GM23338 (cell line): ENCODE measurements at regions not wholly inside any gene's neighbourhood (a gene's known extent, or its start where the extent isn't known, plus 50 kb on each side); places are given as distances from the start of the nearest gene placed in this dataset.

Experiments
- ATAC-seq: fragments of 200-7000 bp; cut with Tn5 transposase; 3 replicates; pipeline ENCODE4 v1.9.1; 2020
- DNase-seq: peaks from one replicate; pipeline ENCODE4 v3.0.0-alpha.2; 2015; ENCODE audit warnings: low spot score
- H2AFZ ChIP-seq: fragments of 200-600 bp; sonication (generic); 2 replicates; pipeline ENCODE4 v1.8.0; 2016; ENCODE audit warnings: antibody characterized with exemption, mild to moderate bottlenecking, moderate library complexity
- H3F3A ChIP-seq: fragments of 200-600 bp; sonication (generic); replicated peaks from 2 replicates; pipeline ENCODE4 v1.8.0; 2017; ENCODE audit warnings: antibody characterized with exemption, mixed run types, low read depth
- H3K27ac ChIP-seq: fragments of 200-600 bp; sonication (generic); 2 replicates; pipeline ENCODE4 v1.6.1; 2016; ENCODE audit warnings: low read depth
- H3K27me3 ChIP-seq: fragments of 200-600 bp; sonication (generic); 2 replicates; pipeline ENCODE4 v1.8.0; 2016; ENCODE audit warnings: mild to moderate bottlenecking, mixed run types, moderate library complexity; ENCODE audit not compliant: insufficient read depth
- H3K36me3 ChIP-seq: fragments of 200-600 bp; sonication (generic); 2 replicates; pipeline ENCODE4 v1.8.0; 2016; ENCODE audit warnings: mild to moderate bottlenecking; ENCODE audit not compliant: insufficient read depth
- H3K4me1 ChIP-seq: fragments of 200-600 bp; sonication (generic); 2 replicates; pipeline ENCODE4 v1.8.0; 2016; ENCODE audit warnings: mild to moderate bottlenecking, moderate library complexity; ENCODE audit not compliant: insufficient read depth
- H3K4me2 ChIP-seq: fragments of 200-600 bp; sonication (generic); 2 replicates; pipeline ENCODE4 v1.7.1; 2017; ENCODE audit warnings: mixed run types
- H3K4me3 ChIP-seq: fragments of 200-600 bp; sonication (generic); 2 replicates; pipeline ENCODE4 v1.6.1; 2016; ENCODE audit warnings: mixed run types
- H3K79me2 ChIP-seq: fragments of 200-600 bp; sonication (generic); replicated peaks from 2 replicates; pipeline ENCODE4 v1.8.0; 2017; ENCODE audit warnings: mild to moderate bottlenecking; ENCODE audit not compliant: insufficient read depth
- H3K9me2 ChIP-seq: fragments of 200-600 bp; sonication (generic); 2 replicates; pipeline ENCODE4 v1.8.0; 2017; ENCODE audit not compliant: insufficient read depth
- H4K20me1 ChIP-seq: fragments of 200-600 bp; sonication (generic); replicated peaks from 2 replicates; pipeline ENCODE4 v1.8.0; 2017; ENCODE audit warnings: mild to moderate bottlenecking; ENCODE audit not compliant: insufficient read depth
- H3K27ac Mint-ChIP-seq: 2 replicates; pipeline ENCODE4 v1.8.0; 2020; ENCODE audit warnings: inconsistent platforms, mild to moderate bottlenecking, moderate library complexity, mixed read lengths
- H3K27me3 Mint-ChIP-seq: 3 replicates; pipeline ENCODE4 v1.8.0; 2022; ENCODE audit warnings: low read depth, mild to moderate bottlenecking, moderate library complexity, mixed read lengths, inconsistent platforms; ENCODE audit not compliant: insufficient read depth, poor library complexity
- H3K36me3 Mint-ChIP-seq: 3 replicates; pipeline ENCODE4 v1.8.0; 2021; ENCODE audit warnings: low read depth, mild to moderate bottlenecking, inconsistent platforms, moderate library complexity, mixed read lengths
- H3K4me1 Mint-ChIP-seq: 3 replicates; pipeline ENCODE4 v1.8.0; 2020; ENCODE audit warnings: mild to moderate bottlenecking, inconsistent platforms, mixed read lengths
- H3K4me3 Mint-ChIP-seq: 3 replicates; pipeline ENCODE4 v1.8.0; 2021; ENCODE audit warnings: moderate library complexity, mild to moderate bottlenecking, inconsistent platforms, mixed read lengths
- H3K9me3 Mint-ChIP-seq: 3 replicates; pipeline ENCODE4 v1.8.0; 2020; ENCODE audit warnings: moderate library complexity, mild to moderate bottlenecking, inconsistent platforms, mixed read lengths
- CREB1 ChIP-seq: fragments of 250-450 bp; sonication (Bioruptor Pico); IDR thresholded peaks from 2 replicates; pipeline ENCODE4 v1.5.0; 2020; ENCODE audit warnings: low read depth, mild to moderate bottlenecking, moderate library complexity
- EZH2phosphoT487 ChIP-seq: fragments of 200-600 bp; sonication (generic); IDR thresholded peaks from one replicate; pipeline ENCODE4 v1.8.1; 2018; ENCODE audit warnings: antibody characterized with exemption; ENCODE audit not compliant: unreplicated experiment
- JUNB ChIP-seq: IDR thresholded peaks from one replicate; pipeline ENCODE4 v1.6.1; 2016; ENCODE audit warnings: antibody characterized with exemption; ENCODE audit not compliant: unreplicated experiment
- NANOG ChIP-seq: IDR thresholded peaks from 2 replicates; pipeline ENCODE4 v1.6.1; 2016; ENCODE audit warnings: antibody characterized with exemption, borderline replicate concordance
- POLR2AphosphoS5 ChIP-seq: IDR thresholded peaks from 2 replicates; pipeline ENCODE4 v1.6.1; 2016; ENCODE audit warnings: antibody characterized with exemption, low read depth
- STAT1 ChIP-seq: IDR thresholded peaks from one replicate; pipeline ENCODE4 v1.6.1; 2016; ENCODE audit warnings: antibody characterized with exemption; ENCODE audit not compliant: unreplicated experiment
- ZNF114 ChIP-seq: fragments of 250-450 bp; sonication (Bioruptor Pico); IDR thresholded peaks from 2 replicates; pipeline ENCODE4 v1.5.0; 2020; ENCODE audit warnings: mild to moderate bottlenecking, moderate library complexity
- ZNF331 ChIP-seq: fragments of 250-450 bp; sonication (Bioruptor Pico); IDR thresholded peaks from 2 replicates; pipeline ENCODE4 v1.5.0; 2020; ENCODE audit warnings: low read depth, mild to moderate bottlenecking, moderate library complexity
- TF ChIP-seq, protein P1 (sequence below): IDR thresholded peaks from one replicate; pipeline ENCODE4 v1.6.1; 2018; ENCODE audit warnings: antibody characterized with exemption; ENCODE audit not compliant: unreplicated experiment
- TF ChIP-seq, protein P2 (sequence below), 2 experiments: fragments of 200-600 bp in 1 of 2; sonication (generic) in 1 of 2; conservative IDR thresholded peaks; 2 replicates each; pipeline versions ENCODE4 v1.5.1 to v1.6.1; 2016 to 2017; ENCODE audit warnings: antibody characterized with exemption in 2 of 2, low read depth in 2 of 2, mild to moderate bottlenecking in 2 of 2, moderate library complexity in 1 of 2
- TF ChIP-seq, protein P3 (sequence below): fragments of 250-450 bp; sonication (Bioruptor Pico); IDR thresholded peaks from 2 replicates; pipeline ENCODE4 v1.5.0; 2020; ENCODE audit warnings: mild to moderate bottlenecking, moderate library complexity
- TF ChIP-seq, protein P4 (sequence below): IDR thresholded peaks from 2 replicates; pipeline ENCODE4 v1.6.1; 2016; ENCODE audit warnings: antibody characterized with exemption

DNA sequence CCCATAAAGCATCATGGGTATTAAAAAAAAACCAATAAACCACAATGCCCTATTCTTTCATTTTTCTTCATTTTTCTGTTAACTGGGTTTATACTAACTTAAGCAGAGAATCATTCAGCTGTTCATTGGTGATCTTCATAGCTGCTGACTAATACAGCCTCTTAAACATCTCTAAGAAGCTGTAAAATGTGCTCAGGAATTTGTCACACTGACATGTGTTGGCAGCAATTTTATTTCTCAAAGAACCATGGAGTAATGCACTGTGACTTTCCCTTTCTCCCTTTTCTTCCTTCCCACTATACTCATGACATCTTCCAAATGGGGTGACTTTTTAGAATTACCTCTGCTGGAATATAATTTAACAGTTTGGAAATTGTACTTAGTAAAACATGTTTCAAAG is 315.4 kb downstream of the ANTXR2 start:
- Mint-ChIP-seq H3K27me3 (peaks cover 7% of the 10 kb centered on the region), H3K27ac (no peak overlapping the region), H3K4me3 (no peak overlapping the region), H3K36me3 (no peaks in the 10 kb centered on the region), H3K9me3 (no peaks in the 10 kb centered on the region; the same call in 2 of the 3 replicates), H3K4me1 (no peaks in the 10 kb centered on the region)
- Histone ChIP-seq H3K4me2 (no peak overlapping the region), H3K27me3 (no peaks in the 10 kb centered on the region), H3K4me3 (no peak overlapping the region), H3K27ac (no peak overlapping the region), H3F3A (no peaks in the 10 kb centered on the region), H3K36me3 (peaks cover 4% of the 10 kb centered on the region; the same call in 1 of the 2 replicates), H3K79me2 (no peaks in the 10 kb centered on the region), H3K4me1 (no peaks in the 10 kb centered on the region), H3K9me2 (0 out of 2 replicates have a peak, but pooled peaks cover under 1% of the 10 kb centered on the region), H2AFZ (no peak overlapping the region), H4K20me1 (no peaks in the 10 kb centered on the region)
- no peak for DNase-seq
- TF ChIP-seq STAT1 (no peak), NANOG (no peak), ZNF114 (CRISPR knock-in tag) (no peak), CREB1 (CRISPR knock-in tag) (no peak), EZH2phosphoT487 (no peak), ZNF331 (CRISPR knock-in tag) (no peak), POLR2AphosphoS5 (no peak), JUNB (no peak)
- TF ChIP-seq, protein P1, sequence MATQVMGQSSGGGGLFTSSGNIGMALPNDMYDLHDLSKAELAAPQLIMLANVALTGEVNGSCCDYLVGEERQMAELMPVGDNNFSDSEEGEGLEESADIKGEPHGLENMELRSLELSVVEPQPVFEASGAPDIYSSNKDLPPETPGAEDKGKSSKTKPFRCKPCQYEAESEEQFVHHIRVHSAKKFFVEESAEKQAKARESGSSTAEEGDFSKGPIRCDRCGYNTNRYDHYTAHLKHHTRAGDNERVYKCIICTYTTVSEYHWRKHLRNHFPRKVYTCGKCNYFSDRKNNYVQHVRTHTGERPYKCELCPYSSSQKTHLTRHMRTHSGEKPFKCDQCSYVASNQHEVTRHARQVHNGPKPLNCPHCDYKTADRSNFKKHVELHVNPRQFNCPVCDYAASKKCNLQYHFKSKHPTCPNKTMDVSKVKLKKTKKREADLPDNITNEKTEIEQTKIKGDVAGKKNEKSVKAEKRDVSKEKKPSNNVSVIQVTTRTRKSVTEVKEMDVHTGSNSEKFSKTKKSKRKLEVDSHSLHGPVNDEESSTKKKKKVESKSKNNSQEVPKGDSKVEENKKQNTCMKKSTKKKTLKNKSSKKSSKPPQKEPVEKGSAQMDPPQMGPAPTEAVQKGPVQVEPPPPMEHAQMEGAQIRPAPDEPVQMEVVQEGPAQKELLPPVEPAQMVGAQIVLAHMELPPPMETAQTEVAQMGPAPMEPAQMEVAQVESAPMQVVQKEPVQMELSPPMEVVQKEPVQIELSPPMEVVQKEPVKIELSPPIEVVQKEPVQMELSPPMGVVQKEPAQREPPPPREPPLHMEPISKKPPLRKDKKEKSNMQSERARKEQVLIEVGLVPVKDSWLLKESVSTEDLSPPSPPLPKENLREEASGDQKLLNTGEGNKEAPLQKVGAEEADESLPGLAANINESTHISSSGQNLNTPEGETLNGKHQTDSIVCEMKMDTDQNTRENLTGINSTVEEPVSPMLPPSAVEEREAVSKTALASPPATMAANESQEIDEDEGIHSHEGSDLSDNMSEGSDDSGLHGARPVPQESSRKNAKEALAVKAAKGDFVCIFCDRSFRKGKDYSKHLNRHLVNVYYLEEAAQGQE = no peak
- TF ChIP-seq, protein P2, sequence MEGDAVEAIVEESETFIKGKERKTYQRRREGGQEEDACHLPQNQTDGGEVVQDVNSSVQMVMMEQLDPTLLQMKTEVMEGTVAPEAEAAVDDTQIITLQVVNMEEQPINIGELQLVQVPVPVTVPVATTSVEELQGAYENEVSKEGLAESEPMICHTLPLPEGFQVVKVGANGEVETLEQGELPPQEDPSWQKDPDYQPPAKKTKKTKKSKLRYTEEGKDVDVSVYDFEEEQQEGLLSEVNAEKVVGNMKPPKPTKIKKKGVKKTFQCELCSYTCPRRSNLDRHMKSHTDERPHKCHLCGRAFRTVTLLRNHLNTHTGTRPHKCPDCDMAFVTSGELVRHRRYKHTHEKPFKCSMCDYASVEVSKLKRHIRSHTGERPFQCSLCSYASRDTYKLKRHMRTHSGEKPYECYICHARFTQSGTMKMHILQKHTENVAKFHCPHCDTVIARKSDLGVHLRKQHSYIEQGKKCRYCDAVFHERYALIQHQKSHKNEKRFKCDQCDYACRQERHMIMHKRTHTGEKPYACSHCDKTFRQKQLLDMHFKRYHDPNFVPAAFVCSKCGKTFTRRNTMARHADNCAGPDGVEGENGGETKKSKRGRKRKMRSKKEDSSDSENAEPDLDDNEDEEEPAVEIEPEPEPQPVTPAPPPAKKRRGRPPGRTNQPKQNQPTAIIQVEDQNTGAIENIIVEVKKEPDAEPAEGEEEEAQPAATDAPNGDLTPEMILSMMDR (conservative IDR thresholded peaks at IDR 0.05; ENCODE audit: low read depth in 2 of 2) = no peak
- TF ChIP-seq, protein P3, sequence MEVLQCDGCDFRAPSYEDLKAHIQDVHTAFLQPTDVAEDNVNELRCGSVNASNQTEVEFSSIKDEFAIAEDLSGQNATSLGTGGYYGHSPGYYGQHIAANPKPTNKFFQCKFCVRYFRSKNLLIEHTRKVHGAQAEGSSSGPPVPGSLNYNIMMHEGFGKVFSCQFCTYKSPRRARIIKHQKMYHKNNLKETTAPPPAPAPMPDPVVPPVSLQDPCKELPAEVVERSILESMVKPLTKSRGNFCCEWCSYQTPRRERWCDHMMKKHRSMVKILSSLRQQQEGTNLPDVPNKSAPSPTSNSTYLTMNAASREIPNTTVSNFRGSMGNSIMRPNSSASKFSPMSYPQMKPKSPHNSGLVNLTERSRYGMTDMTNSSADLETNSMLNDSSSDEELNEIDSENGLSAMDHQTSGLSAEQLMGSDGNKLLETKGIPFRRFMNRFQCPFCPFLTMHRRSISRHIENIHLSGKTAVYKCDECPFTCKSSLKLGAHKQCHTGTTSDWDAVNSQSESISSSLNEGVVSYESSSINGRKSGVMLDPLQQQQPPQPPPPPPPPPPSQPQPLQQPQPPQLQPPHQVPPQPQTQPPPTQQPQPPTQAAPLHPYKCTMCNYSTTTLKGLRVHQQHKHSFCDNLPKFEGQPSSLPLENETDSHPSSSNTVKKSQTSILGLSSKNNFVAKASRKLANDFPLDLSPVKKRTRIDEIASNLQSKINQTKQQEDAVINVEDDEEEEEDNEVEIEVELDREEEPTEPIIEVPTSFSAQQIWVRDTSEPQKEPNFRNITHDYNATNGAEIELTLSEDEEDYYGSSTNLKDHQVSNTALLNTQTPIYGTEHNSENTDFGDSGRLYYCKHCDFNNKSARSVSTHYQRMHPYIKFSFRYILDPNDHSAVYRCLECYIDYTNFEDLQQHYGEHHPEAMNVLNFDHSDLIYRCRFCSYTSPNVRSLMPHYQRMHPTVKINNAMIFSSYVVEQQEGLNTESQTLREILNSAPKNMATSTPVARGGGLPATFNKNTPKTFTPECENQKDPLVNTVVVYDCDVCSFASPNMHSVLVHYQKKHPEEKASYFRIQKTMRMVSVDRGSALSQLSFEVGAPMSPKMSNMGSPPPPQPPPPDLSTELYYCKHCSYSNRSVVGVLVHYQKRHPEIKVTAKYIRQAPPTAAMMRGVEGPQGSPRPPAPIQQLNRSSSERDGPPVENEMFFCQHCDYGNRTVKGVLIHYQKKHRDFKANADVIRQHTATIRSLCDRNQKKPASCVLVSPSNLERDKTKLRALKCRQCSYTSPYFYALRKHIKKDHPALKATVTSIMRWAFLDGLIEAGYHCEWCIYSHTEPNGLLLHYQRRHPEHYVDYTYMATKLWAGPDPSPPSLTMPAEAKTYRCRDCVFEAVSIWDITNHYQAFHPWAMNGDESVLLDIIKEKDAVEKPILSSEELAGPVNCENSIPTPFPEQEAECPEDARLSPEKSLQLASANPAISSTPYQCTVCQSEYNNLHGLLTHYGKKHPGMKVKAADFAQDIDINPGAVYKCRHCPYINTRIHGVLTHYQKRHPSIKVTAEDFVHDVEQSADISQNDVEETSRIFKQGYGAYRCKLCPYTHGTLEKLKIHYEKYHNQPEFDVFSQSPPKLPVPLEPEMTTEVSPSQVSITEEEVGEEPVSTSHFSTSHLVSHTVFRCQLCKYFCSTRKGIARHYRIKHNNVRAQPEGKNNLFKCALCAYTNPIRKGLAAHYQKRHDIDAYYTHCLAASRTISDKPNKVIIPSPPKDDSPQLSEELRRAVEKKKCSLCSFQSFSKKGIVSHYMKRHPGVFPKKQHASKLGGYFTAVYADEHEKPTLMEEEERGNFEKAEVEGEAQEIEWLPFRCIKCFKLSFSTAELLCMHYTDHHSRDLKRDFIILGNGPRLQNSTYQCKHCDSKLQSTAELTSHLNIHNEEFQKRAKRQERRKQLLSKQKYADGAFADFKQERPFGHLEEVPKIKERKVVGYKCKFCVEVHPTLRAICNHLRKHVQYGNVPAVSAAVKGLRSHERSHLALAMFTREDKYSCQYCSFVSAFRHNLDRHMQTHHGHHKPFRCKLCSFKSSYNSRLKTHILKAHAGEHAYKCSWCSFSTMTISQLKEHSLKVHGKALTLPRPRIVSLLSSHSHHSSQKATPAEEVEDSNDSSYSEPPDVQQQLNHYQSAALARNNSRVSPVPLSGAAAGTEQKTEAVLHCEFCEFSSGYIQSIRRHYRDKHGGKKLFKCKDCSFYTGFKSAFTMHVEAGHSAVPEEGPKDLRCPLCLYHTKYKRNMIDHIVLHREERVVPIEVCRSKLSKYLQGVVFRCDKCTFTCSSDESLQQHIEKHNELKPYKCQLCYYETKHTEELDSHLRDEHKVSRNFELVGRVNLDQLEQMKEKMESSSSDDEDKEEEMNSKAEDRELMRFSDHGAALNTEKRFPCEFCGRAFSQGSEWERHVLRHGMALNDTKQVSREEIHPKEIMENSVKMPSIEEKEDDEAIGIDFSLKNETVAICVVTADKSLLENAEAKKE (CRISPR knock-in tag) = no peak
- TF ChIP-seq, protein P4, sequence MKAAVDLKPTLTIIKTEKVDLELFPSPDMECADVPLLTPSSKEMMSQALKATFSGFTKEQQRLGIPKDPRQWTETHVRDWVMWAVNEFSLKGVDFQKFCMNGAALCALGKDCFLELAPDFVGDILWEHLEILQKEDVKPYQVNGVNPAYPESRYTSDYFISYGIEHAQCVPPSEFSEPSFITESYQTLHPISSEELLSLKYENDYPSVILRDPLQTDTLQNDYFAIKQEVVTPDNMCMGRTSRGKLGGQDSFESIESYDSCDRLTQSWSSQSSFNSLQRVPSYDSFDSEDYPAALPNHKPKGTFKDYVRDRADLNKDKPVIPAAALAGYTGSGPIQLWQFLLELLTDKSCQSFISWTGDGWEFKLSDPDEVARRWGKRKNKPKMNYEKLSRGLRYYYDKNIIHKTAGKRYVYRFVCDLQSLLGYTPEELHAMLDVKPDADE = no peak
- ATAC-seq = no peak
